Mesodermal cell (in vitro differentiated cells): ENCODE measurements at regions not wholly inside any gene's neighbourhood (a gene's known extent, or its start where the extent isn't known, plus 50 kb on each side); places are given as distances from the start of the nearest gene placed in this dataset.

Experiments used
- H3K27ac ChIP-seq: 2 replicates; pipeline ENCODE4 v1.7.0; 2013; ENCODE audit warnings: mild to moderate bottlenecking, low read depth, low read length, moderate library complexity; ENCODE audit not compliant: severe bottlenecking
- H3K36me3 ChIP-seq: 2 replicates; pipeline ENCODE4 v1.7.1; 2013; ENCODE audit warnings: mild to moderate bottlenecking, low read length, moderate library complexity; ENCODE audit not compliant: control insufficient read depth, insufficient read depth
- H3K4me1 ChIP-seq: one replicate; pipeline ENCODE4 v1.7.1; 2013; ENCODE audit warnings: mild to moderate bottlenecking, low read length; ENCODE audit not compliant: insufficient read depth, control insufficient read depth, poor library complexity, severe bottlenecking
- H3K4me3 ChIP-seq: 2 replicates; pipeline ENCODE4 v1.7.0; 2013; ENCODE audit warnings: low read length, control low read depth, mild to moderate bottlenecking; ENCODE audit not compliant: insufficient read depth, poor library complexity, severe bottlenecking; ENCODE audit errors: extremely low read depth
- H3K9me3 ChIP-seq: 2 replicates; pipeline ENCODE4 v1.7.1; 2013; ENCODE audit warnings: mild to moderate bottlenecking, low read length, moderate library complexity; ENCODE audit not compliant: control insufficient read depth
- WGBS, 2 experiments: methylation state at CpG; one replicate each; pipeline ENCODE4 v1.1.5; 2013; ENCODE audit warnings: missing lambda C conversion rate in 2 of 2; ENCODE audit not compliant: insufficient coverage in 2 of 2; 5-methylcytosine and 5-hydroxymethylcytosine counted together

- Histone ChIP-seq H3K9me3 (no peaks in the 10 kb centered on the region), H3K4me1 (no peaks in the 10 kb centered on the region), H3K4me3 (no peak overlapping the region), H3K36me3 (no peaks in the 10 kb centered on the region), H3K27ac (no peak overlapping the region)
Measured at GRCh38 chr20:7383216-7383615, 557.0 kb downstream of the HAO1 start.

GRCh38 chr20:7387638-7388193 is 552.5 kb downstream of the HAO1 start:
- Histone ChIP-seq H3K4me3 (no peak overlapping the region), H3K36me3 (no peaks in the 10 kb centered on the region), H3K27ac (no peak overlapping the region), H3K4me1 (peaks cover 4% of the 10 kb centered on the region), H3K9me3 (no peaks in the 10 kb centered on the region)
- 78 to 80% methylated on average over 1 to 2 of the region's 3 CpGs for WGBS, 2 experiments

GRCh38 chr20:7389216-7389615 is 551.0 kb downstream of the HAO1 start:
- H3K27ac ChIP-seq, result no peak overlapping the region
- peaks cover 4% of the 10 kb centered on the region for H3K4me1 ChIP-seq
- H3K9me3 ChIP-seq, result no peaks in the 10 kb centered on the region
- no peak overlapping the region for H3K4me3 ChIP-seq
- no peaks in the 10 kb centered on the region for H3K36me3 ChIP-seq

- Histone ChIP-seq H3K4me3 (no peak overlapping the region), H3K4me1 (peaks cover 4% of the 10 kb centered on the region), H3K9me3 (no peaks in the 10 kb centered on the region), H3K27ac (no peak overlapping the region), H3K36me3 (no peaks in the 10 kb centered on the region)
- 90 to 100% methylated on average over 3 to 4 of the region's 4 CpGs for WGBS, 2 experiments
Measured at GRCh38 chr20:7392542-7393206, 547.6 kb downstream of the HAO1 start.

GRCh38 chr20:7399114-7399513 is 541.1 kb downstream of the HAO1 start:
- Histone ChIP-seq H3K27ac (no peak overlapping the region), H3K4me3 (no peak overlapping the region), H3K36me3 (no peaks in the 10 kb centered on the region), H3K9me3 (no peaks in the 10 kb centered on the region), H3K4me1 (no peaks in the 10 kb centered on the region)
- WGBS, 2 experiments, result 80 to 95% methylated on average over 2 to 3 of the region's 6 CpGs

GRCh38 chr20:7399575-7399974 is 540.7 kb downstream of the HAO1 start:
- Histone ChIP-seq H3K4me3 (no peak overlapping the region), H3K27ac (no peak overlapping the region), H3K4me1 (no peaks in the 10 kb centered on the region), H3K36me3 (no peaks in the 10 kb centered on the region), H3K9me3 (no peaks in the 10 kb centered on the region)
- WGBS, 2 experiments, result 70 to 85% methylated on average over 3 of the region's 3 CpGs

- 60 to 100% methylated on average over 1 of the region's 1 CpG for WGBS, 2 experiments
- Histone ChIP-seq H3K36me3 (no peaks in the 10 kb centered on the region), H3K4me3 (no peak overlapping the region), H3K4me1 (no peaks in the 10 kb centered on the region), H3K9me3 (no peaks in the 10 kb centered on the region), H3K27ac (no peak overlapping the region)
Measured at GRCh38 chr20:7406671-7407070, 533.6 kb downstream of the HAO1 start.

- Histone ChIP-seq H3K27ac (no peak overlapping the region), H3K9me3 (no peaks in the 10 kb centered on the region), H3K36me3 (no peaks in the 10 kb centered on the region), H3K4me1 (no peaks in the 10 kb centered on the region), H3K4me3 (no peak overlapping the region)
- 100% methylated on average over 1 of the region's 3 CpGs for WGBS, 2 experiments
Measured at GRCh38 chr20:7410150-7410549, 530.1 kb downstream of the HAO1 start.

- WGBS, 2 experiments, result 100% methylated on average over 1 to 3 of the region's 5 CpGs
- no peaks in the 10 kb centered on the region for H3K4me1 ChIP-seq
- no peaks in the 10 kb centered on the region for H3K9me3 ChIP-seq
- no peak overlapping the region for H3K4me3 ChIP-seq
- no peak overlapping the region for H3K27ac ChIP-seq
- no peaks in the 10 kb centered on the region for H3K36me3 ChIP-seq
Measured at GRCh38 chr20:7411075-7411474, 529.2 kb downstream of the HAO1 start.

GRCh38 chr20:7415427-7415826 is 524.8 kb downstream of the HAO1 start:
- Histone ChIP-seq H3K36me3 (no peaks in the 10 kb centered on the region), H3K4me3 (no peak overlapping the region), H3K9me3 (no peaks in the 10 kb centered on the region), H3K4me1 (no peaks in the 10 kb centered on the region), H3K27ac (no peak overlapping the region)

GRCh38 chr20:7416382-7416781 is 523.9 kb downstream of the HAO1 start:
- H3K4me1 ChIP-seq, result no peaks in the 10 kb centered on the region
- H3K4me3 ChIP-seq, result no peak overlapping the region
- no peaks in the 10 kb centered on the region for H3K9me3 ChIP-seq
- no peak overlapping the region for H3K27ac ChIP-seq
- H3K36me3 ChIP-seq, result no peaks in the 10 kb centered on the region
